ENCODE measurements at regions not wholly inside any gene's neighbourhood (a gene's known extent, or its start where the extent isn't known, plus 50 kb on each side); places are given as distances from the start of the nearest gene placed in this dataset.

DNA sequence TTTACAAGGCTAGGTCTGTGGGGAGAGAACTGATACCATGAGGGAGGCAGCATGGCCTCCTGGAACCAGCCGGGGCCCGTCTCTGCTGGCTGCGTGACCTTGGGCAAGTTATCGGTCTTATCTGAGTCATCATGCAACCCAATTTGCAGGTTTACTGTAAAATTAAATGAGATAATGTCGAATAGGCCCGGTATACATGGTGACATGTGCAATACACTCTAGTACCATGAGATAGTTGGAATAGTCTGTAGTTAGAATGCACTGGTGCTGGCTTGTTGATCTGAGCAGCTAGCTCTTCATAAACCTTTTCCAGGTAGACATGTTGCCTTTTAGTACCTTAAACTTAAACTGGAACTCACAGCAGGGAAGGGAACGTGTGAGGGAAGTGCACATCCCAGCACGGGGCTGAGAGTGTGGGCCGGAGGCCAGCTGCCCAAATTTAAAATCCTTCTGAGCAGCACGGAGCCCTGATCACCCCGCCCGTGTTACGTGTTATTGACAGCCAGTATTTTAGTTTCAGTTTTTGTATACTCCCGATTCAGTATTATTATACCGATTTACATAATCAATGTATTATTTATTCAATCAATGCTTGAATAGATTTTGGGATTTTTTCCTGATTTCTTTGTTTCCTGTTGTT lies 72.4 kb upstream of the HS6ST1 start:
- DNase-seq (ENCODE audit: low spot score in 2 of 2): no peak
- no peaks in the 10 kb centered on the region for H3K9me3 Mint-ChIP-seq
- no peaks in the 10 kb centered on the region for H3K4me1 Mint-ChIP-seq
- no peak overlapping the region for H3K4me3 Mint-ChIP-seq
- no peaks in the 10 kb centered on the region for H3K36me3 Mint-ChIP-seq
- no peak overlapping the region for H3K27ac Mint-ChIP-seq
- ATAC-seq: no peak

DNA sequence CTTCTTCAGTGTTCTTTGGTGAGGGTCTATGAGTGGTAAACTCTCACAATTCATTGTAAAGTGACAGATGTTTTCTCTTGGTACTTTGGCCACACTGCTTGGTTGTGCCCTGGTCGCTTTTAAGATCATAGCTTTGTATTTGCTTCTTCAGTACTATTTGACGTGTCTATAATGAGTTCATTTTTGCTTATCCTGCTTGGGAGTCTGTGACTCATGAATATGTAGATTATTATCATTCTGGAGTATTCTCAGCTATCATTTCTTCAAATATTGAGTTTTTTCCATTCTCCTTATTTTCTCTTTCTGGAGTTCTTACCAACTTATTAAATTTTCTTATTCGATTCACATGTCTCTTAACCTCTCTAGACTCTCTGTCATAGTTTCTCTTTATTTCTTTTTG lies 73.0 kb upstream of the HS6ST1 start:
- ATAC-seq (no peak), DNase-seq (ENCODE audit: low spot score in 2 of 2) (no peak)
- no peak overlapping the region for H3K4me3 Mint-ChIP-seq
- no peak overlapping the region for H3K27ac Mint-ChIP-seq
- no peaks in the 10 kb centered on the region for H3K36me3 Mint-ChIP-seq
- H3K9me3 Mint-ChIP-seq: no peaks in the 10 kb centered on the region
- H3K4me1 Mint-ChIP-seq: no peaks in the 10 kb centered on the region

DNA sequence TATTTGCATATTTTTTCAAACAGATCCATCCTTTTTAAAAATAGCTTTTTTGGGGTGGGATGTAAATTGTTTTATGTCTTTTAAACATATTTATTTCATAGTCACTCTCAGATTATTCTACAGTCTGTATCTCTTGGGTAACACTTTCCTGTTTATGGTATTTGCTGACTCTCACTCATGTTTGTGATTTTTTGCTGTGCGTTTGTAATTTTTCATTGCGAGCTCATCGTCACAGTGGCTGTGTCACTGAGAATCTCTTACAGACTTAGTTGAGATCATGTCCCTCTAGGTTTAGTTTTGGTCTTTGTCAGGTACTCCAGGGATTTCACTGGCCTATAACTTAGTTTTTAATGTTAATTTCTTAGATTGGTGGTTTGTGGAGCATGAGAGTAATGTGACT lies 73.5 kb upstream of the HS6ST1 start:
- H3K27ac Mint-ChIP-seq: no peak overlapping the region
- no peak for DNase-seq (ENCODE audit: low spot score in 2 of 2)

DNA sequence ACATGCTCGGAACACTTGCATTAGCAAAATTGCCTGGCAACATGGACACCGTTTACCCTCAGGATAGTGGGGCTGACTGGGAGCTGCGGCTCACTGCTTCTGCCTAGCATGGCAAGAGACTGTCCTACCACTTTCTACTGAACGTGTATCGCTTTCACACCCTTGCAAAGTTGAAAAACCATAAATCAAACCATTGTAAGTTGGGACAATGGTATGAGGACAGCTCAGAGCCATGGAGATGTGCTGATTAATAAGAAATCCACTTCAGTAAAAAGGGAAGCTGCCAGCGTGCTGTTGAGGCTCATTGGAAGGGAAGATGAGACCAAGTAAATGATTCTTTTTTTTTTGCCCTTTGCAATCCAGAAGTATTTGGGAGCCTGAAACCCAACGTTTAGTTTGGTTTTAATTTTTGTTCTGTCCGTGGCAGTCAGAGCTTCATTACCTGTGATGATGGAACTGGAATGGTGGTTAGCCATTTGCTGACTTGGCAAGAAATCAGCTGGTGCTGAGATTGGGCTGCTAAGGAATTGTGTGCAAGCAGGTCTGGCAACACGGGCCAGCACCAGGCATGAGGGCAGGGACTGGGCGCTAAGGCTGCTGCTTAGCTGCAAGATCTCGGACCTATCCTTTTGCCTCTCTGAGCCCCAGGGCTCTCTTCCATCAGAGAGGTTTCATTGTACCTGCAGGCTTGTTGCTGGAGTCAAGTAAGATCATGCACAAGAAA lies 75.5 kb upstream of the HS6ST1 start:
- H3K27ac Mint-ChIP-seq: no peak overlapping the region
- H3K36me3 Mint-ChIP-seq: no peaks in the 10 kb centered on the region
- DNase-seq (ENCODE audit: low spot score in 2 of 2) (no peak), ATAC-seq (no peak)
- H3K4me1 Mint-ChIP-seq: no peaks in the 10 kb centered on the region
- no peaks in the 10 kb centered on the region for H3K9me3 Mint-ChIP-seq
- H3K4me3 Mint-ChIP-seq: no peak overlapping the region

More for the DNA sequence above, 73.5 kb upstream of the HS6ST1 start:
- no peaks in the 10 kb centered on the region for H3K9me3 Mint-ChIP-seq
- no peak for ATAC-seq
- H3K4me1 Mint-ChIP-seq: no peaks in the 10 kb centered on the region
- H3K36me3 Mint-ChIP-seq: no peaks in the 10 kb centered on the region
- no peak overlapping the region for H3K4me3 Mint-ChIP-seq

DNA sequence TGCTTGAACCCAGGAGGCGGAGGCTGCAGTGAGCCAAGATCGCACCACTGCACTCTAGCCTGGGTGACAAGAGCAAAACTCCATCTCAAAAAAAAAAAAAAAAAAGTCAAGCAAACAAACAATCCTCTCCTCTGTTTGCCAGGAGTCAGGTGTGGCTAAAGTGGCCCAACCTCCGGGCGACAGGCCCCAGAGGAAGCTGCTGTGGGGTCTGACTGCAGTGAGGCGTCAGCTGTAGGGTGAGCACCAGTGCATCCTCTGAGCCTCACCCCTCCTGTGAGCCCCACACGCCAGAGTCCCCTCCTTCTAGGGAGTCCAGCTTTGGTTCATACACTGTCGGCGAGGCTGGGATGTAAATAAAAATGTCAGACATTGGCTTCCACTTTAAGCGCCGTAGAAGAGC lies 76.5 kb upstream of the HS6ST1 start:
- no peaks in the 10 kb centered on the region for H3K36me3 Mint-ChIP-seq
- no peaks in the 10 kb centered on the region for H3K9me3 Mint-ChIP-seq
- no peak overlapping the region for H3K27ac Mint-ChIP-seq
- no peaks in the 10 kb centered on the region for H3K4me1 Mint-ChIP-seq
- no peak overlapping the region for H3K4me3 Mint-ChIP-seq
- DNase-seq (ENCODE audit: low spot score in 2 of 2) (no peak), ATAC-seq (no peak)

DNA sequence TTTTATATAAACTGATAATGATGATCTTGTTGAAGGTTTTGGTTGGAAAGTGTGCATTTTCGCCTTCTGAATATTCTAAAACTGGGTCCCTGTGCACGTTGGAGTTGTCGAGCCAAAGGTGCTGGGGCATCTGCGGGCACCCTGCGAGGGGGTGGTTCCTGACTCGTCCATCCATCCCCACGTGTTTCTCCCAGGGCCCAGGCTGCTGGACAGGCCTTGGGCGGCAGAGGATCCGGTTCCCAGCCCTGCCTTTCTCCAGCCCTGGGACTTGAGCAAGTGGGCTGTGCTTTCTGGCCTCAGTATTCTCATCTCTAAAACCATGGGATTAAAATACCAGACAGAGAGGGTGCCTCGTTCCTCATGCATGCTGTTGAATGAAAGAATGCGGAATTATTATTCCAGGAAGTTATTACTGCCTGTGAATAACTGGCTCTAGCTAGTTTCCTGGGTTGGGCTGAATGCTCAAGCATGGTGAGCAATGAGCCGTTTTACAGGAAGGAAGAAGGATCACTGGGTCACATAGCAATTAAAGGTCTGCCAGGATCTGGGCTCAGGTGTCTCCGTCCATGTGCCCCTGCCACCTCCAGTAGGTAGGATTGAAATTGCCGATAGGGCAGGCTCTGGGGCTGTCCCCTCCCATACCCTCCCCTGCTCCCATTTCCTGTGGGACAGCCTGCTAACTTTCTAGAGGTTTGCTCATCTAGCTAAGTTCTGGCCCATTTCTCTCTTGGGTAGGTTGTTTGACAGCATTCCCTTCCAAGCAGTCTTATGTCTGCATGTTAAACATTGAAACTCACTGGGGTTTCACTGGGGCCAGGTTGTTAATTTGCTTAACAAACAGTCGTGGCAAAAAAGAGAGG lies 77.2 kb upstream of the HS6ST1 start:
- DNase-seq (ENCODE audit: low spot score in 2 of 2) (no peak), ATAC-seq (no peak)
- no peaks in the 10 kb centered on the region for H3K4me1 Mint-ChIP-seq
- no peaks in the 10 kb centered on the region for H3K9me3 Mint-ChIP-seq
- no peak overlapping the region for H3K4me3 Mint-ChIP-seq
- H3K27ac Mint-ChIP-seq: no peak overlapping the region
- H3K36me3 Mint-ChIP-seq: no peaks in the 10 kb centered on the region

DNA sequence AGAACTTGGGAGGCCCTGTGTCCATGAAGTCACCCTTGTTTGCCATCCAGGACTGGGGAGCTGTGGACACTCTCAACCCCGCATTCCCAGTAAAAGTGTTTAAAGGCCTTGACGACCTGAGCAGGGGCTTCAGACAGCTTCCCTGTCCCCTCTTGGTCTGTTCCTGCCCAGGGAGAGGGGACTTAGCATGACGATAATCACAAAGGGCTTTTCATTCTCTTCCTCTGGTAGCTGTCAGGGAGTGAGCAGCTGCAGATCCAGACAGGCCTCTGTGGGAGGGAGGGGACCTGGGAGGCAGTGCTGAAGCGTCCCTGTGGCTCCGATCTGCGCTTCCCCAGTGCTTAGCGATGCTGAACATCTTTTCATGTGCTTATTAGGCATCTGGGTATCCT lies 77.8 kb upstream of the HS6ST1 start:
- no peaks in the 10 kb centered on the region for H3K36me3 Mint-ChIP-seq
- H3K27ac Mint-ChIP-seq: no peak overlapping the region
- DNase-seq (ENCODE audit: low spot score in 2 of 2) (no peak), ATAC-seq (no peak)
- H3K4me3 Mint-ChIP-seq: no peak overlapping the region
- no peaks in the 10 kb centered on the region for H3K9me3 Mint-ChIP-seq
- H3K4me1 Mint-ChIP-seq: no peaks in the 10 kb centered on the region

DNA sequence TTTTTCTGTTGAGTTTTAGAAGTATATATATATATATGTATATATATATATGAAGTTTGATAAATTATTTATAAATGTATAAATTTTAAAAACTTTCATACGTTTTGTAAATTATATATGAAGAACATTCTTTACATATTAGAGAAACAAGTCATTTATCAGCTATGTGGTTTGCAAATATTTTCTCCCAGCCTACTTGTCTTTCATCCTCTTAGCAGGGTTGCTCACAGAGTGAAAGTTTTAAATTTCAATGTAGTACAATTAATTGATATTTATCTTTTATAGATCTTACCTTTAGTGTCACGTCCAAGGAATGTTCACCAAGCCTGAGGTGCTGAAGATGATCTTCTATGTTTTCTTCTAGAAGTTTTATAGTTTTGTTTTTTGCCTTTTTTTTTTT lies 78.3 kb upstream of the HS6ST1 start:
- H3K27ac Mint-ChIP-seq: no peak overlapping the region
- ATAC-seq: no peak
- no peaks in the 10 kb centered on the region for H3K4me1 Mint-ChIP-seq
- H3K9me3 Mint-ChIP-seq: no peaks in the 10 kb centered on the region
- DNase-seq (ENCODE audit: low spot score in 2 of 2): no peak
- no peaks in the 10 kb centered on the region for H3K36me3 Mint-ChIP-seq
- no peak overlapping the region for H3K4me3 Mint-ChIP-seq

DNA sequence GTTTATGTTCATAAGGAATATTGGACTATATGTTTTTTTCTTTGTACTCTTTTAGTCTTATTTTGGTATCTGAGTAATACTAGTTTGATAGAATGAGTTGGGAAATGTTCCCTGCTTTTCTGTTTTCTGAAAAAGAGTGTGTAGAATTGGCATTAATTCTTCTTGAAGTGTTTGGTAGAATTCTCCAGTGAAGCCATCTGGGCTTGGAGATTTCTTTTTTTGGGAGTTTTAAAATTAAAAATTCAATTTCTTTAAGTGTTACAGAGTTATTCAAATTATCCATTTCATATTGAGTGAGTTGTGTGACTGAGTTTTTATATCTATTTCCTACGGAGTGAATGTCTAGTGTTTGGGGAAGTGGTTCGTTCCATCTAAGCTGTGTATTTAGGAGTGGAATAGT lies 80.6 kb upstream of the HS6ST1 start:
- ATAC-seq: no peak
- H3K4me3 Mint-ChIP-seq: no peak overlapping the region
- no peak overlapping the region for H3K27ac Mint-ChIP-seq
- H3K9me3 Mint-ChIP-seq: no peaks in the 10 kb centered on the region
- no peaks in the 10 kb centered on the region for H3K4me1 Mint-ChIP-seq
- no peaks in the 10 kb centered on the region for H3K36me3 Mint-ChIP-seq
- DNase-seq (ENCODE audit: low spot score in 2 of 2): no peak

DNA sequence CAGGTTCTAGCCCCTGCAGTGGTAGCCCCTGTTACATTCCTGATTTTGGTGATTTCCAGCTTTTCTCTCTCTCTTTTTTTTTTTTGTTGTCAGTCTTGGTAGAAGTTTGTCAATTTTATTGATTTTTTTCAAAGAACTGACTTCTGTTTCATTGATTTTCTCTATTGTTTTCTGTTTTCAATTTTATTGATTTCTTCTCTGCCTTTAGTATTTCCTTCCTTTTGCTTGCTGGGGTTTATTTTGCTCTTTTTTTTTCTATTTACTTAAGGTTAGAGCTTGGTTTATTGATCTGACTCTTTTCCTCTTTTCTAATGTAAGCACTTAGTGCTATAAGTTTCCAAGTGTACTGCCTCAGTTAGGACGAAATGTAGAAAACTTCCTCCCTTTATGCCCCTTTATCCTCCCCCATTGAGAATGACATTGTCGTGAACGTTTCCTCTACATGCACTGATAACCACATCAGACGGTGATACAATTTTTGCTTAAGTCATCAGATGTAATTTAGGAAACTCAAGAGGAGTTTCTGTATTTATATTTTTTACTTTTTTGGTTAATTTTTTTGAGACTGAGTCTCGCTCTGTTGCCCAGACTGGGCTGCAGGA lies 81.1 kb upstream of the HS6ST1 start:
- no peak for DNase-seq (ENCODE audit: low spot score in 2 of 2)
- no peaks in the 10 kb centered on the region for H3K4me1 Mint-ChIP-seq
- no peak overlapping the region for H3K4me3 Mint-ChIP-seq
- H3K36me3 Mint-ChIP-seq: no peaks in the 10 kb centered on the region
- no peak overlapping the region for H3K27ac Mint-ChIP-seq
- no peak for ATAC-seq
- H3K9me3 Mint-ChIP-seq: no peaks in the 10 kb centered on the region

DNA sequence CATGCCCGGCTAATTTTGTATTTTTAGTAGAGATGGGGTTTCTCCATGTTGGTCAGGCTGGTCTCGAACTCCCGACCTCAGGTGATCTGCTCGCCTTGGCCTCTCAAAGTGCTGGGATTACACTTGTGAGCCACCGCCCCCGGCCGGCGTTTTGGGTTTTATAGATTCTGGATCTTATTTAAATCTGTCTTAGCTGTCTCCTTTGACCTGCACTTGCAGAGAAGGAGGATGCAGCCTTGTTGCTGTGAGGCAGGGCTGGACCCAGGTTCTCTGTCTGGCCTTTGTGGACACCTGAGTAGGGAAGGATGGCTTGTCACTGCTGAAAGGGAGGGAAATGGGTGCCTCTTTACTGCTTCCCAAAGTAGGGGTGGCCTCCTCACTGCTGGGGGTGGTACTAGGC lies 83.0 kb upstream of the HS6ST1 start:
- H3K9me3 Mint-ChIP-seq: no peaks in the 10 kb centered on the region
- H3K4me3 Mint-ChIP-seq: no peak overlapping the region

DNA sequence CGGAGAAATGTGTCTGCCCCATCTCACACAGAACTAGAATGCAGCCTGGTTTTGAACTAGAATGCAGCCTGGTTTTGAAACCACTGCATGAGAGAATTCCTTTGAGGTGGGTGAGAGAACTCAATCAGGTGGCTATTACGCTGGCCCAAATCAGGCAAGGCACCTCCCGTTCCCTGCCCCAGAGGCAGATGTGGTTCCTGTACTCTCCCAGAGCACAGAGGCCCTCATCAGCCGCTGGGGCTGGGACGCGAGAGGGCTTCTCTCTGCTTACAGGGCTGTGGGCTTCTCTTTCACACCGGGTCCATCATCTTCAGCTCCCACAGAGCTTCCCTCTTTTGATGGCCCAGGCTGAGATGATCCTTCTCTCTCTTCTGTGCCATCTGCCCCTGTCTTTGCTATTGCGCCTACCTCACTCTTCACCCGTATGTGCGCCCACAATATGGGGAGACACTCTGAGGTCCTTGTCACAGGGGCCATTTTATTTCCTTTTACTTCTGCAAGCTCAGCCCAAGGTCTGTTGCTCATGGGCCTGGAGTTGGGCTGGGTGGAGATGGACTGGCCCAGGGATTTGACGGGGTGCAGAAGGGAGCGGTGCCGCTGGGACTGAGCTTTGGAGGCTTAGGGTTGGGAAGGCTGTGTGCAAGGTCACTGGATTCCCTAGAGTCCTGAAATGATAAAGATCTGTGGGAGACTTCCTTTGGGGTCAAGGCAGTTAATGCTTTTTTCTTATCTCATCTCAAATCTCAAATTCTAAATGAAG lies 84.4 kb upstream of the HS6ST1 start:
- ATAC-seq: no peak
- H3K4me1 Mint-ChIP-seq: no peaks in the 10 kb centered on the region
- no peak overlapping the region for H3K27ac Mint-ChIP-seq
- no peaks in the 10 kb centered on the region for H3K36me3 Mint-ChIP-seq
- no peak overlapping the region for H3K4me3 Mint-ChIP-seq
- no peaks in the 10 kb centered on the region for H3K9me3 Mint-ChIP-seq
- DNase-seq (ENCODE audit: low spot score in 2 of 2): no peak

More for the DNA sequence above, 83.0 kb upstream of the HS6ST1 start:
- Mint-ChIP-seq H3K36me3 (no peaks in the 10 kb centered on the region), H3K4me1 (no peaks in the 10 kb centered on the region), H3K27ac (no peak overlapping the region)
- DNase-seq (ENCODE audit: low spot score in 2 of 2) (no peak), ATAC-seq (no peak)

DNA sequence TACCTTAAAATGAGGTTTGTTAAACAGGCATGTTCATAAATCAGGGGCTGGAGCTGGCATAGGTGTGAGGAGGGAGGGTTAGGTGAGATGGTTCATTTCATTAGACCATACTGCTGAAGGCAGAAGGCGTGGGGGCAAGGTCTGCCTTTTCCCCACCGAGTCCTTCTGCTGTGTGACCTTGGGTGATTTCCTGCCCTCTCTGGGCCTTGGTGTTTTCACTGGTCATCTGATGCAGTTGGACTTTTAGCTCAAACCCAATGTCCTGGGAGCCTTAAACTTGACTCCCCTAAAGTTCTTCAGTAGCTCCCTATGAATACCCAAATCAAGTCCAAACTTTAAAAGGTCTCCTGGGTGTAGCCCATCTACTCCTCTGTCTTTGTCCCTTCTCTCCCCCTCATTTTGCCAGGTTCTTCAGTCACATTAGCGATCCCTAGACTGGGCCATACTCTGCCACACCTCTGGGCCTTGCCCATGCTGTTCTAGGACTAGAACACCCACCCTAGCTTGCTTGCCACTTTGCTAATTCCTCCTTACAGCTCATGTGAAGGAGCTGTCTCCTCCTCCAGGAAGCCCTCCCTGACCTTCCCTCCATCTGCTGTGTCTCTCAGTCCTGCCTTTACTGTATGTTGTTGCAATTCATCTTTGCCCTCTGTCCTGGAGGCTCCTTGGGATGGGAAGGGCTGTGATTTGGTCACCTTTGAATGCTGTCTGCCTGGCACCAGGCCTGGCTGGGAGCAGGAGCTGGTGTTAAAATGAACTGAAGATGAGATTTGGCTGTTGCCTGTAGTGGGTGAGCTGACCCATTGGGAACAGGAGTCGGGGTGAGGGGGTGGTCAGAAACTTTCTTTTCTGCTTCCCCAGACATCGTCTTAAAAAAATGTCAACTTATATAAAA lies 85.4 kb upstream of the HS6ST1 start:
- no peak for DNase-seq (ENCODE audit: low spot score in 2 of 2)
- Mint-ChIP-seq H3K4me3 (no peak overlapping the region), H3K27ac (no peak overlapping the region), H3K9me3 (no peaks in the 10 kb centered on the region), H3K36me3 (no peaks in the 10 kb centered on the region), H3K4me1 (no peaks in the 10 kb centered on the region)
- ATAC-seq: no peak

DNA sequence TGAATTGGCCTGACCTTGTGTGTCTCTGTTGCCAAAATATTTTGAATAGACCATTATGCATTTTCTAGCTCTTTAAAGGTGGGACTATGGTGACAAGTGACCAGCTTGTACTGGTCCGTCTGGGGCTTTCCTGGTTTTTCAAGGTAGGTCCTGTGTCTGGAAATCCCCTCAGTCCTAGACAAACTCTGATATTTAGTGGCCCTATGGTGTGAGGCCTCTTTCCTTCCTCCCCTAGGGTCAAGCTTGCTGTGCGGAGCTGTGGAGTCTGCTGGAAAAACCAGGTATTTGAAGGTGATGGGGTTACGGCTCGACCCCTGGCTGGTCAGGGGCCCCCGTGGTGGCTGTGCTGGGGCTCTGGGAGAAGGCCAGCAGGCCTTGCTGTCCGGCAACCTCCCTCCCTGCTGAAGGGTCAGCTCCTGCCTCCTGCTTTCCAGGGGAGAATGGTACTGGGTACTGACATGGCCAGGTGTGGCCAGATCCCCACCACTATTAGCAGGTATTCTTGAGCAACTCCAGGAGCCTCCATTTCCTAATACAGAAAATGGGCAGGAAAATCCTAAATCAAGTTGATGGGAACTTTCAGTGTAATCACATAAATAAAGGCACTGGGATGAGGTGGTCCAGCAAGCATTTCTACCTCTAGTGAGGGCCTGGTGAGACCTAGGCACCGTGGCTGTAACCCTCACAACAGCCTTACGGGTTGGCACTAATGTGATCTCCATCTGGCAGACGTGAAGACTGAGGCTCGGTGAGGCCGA lies 86.2 kb upstream of the HS6ST1 start:
- no peak overlapping the region for H3K27ac Mint-ChIP-seq
- no peaks in the 10 kb centered on the region for H3K9me3 Mint-ChIP-seq
- H3K36me3 Mint-ChIP-seq: no peaks in the 10 kb centered on the region
- ATAC-seq: no peak
- H3K4me1 Mint-ChIP-seq: no peaks in the 10 kb centered on the region
- no peak overlapping the region for H3K4me3 Mint-ChIP-seq
- DNase-seq (ENCODE audit: low spot score in 2 of 2): no peak

Measured in stimulated activated effector memory CD8-positive, alpha-beta T cell treated with anti-CD3 and anti-CD28 coated beads, Interleukin-12 subunit alpha, Interleukin-12 subunit beta, amount 100 ng/mL, for 72 hours (primary cell).